Trophoblast cell (in vitro differentiated cells and primary cell): ENCODE measurements at regions not wholly inside any gene's neighbourhood (a gene's known extent, or its start where the extent isn't known, plus 50 kb on each side); places are given as distances from the start of the nearest gene placed in this dataset.

Experiments
- DNase-seq, 2 donors: peaks; one replicate each; pipeline ENCODE4 v3.0.0-alpha.2; 2016
- H2AFZ ChIP-seq: 2 replicates; pipeline ENCODE4 v1.6.1; 2013; ENCODE audit warnings: low read length, moderate library complexity, mild to moderate bottlenecking; ENCODE audit not compliant: insufficient read depth, poor library complexity
- H2AK5ac ChIP-seq: 2 replicates; pipeline ENCODE4 v1.6.1; 2013; ENCODE audit warnings: mild to moderate bottlenecking, low read length
- H2BK120ac ChIP-seq: 2 replicates; pipeline ENCODE4 v1.6.1; 2013; ENCODE audit warnings: low read length, mild to moderate bottlenecking, moderate library complexity; ENCODE audit not compliant: insufficient read depth, poor library complexity
- H2BK12ac ChIP-seq: 2 replicates; pipeline ENCODE4 v1.6.1; 2013; ENCODE audit warnings: mild to moderate bottlenecking, low read length, moderate library complexity
- H2BK5ac ChIP-seq: 2 replicates; pipeline ENCODE4 v1.6.1; 2013; ENCODE audit warnings: low read length, low read depth, moderate library complexity, mild to moderate bottlenecking; ENCODE audit not compliant: poor library complexity
- H3K14ac ChIP-seq: 2 replicates; pipeline ENCODE4 v1.6.1; 2013; ENCODE audit warnings: mild to moderate bottlenecking, low read length
- H3K18ac ChIP-seq: 2 replicates; pipeline ENCODE4 v1.6.1; 2013; ENCODE audit warnings: mild to moderate bottlenecking, low read length
- H3K23ac ChIP-seq: 2 replicates; pipeline ENCODE4 v1.6.1; 2013; ENCODE audit warnings: low read length
- H3K27ac ChIP-seq: 2 replicates; pipeline ENCODE4 v1.5.1; 2013; ENCODE audit warnings: low read depth, mild to moderate bottlenecking, inconsistent platforms, low read length, moderate library complexity
- H3K27me3 ChIP-seq: 2 replicates; pipeline ENCODE4 v1.6.1; 2013; ENCODE audit warnings: inconsistent platforms, mild to moderate bottlenecking, low read length, moderate library complexity; ENCODE audit not compliant: insufficient read depth
- H3K36me3 ChIP-seq, 2 experiments: 1 replicate in 1 of 2; 2 replicates in 1 of 2; pipeline ENCODE4 v1.6.1; 2013; ENCODE audit warnings: low read length in 2 of 2, mild to moderate bottlenecking in 2 of 2, moderate library complexity in 1 of 2; ENCODE audit not compliant: insufficient read depth in 2 of 2, control insufficient read depth in 1 of 2
- H3K4ac ChIP-seq: 2 replicates; pipeline ENCODE4 v1.6.1; 2013; ENCODE audit warnings: low read depth, mild to moderate bottlenecking, low read length, moderate library complexity
- H3K4me1 ChIP-seq, 2 experiments: 1 replicate in 1 of 2; 2 replicates in 1 of 2; pipeline ENCODE4 v1.6.1; 2013; ENCODE audit warnings: low read length in 2 of 2, mild to moderate bottlenecking in 2 of 2, moderate library complexity in 1 of 2; ENCODE audit not compliant: insufficient read depth in 2 of 2, control insufficient read depth in 1 of 2
- H3K4me2 ChIP-seq: 2 replicates; pipeline ENCODE4 v1.6.1; 2013; ENCODE audit warnings: inconsistent platforms, mild to moderate bottlenecking, low read length, moderate library complexity
- H3K4me3 ChIP-seq: 2 replicates; pipeline ENCODE4 v1.5.1; 2013; ENCODE audit warnings: mild to moderate bottlenecking, low read depth, low read length, inconsistent platforms
- H3K79me1 ChIP-seq: one replicate; pipeline ENCODE4 v1.6.1; 2013; ENCODE audit warnings: low read length
- H3K79me2 ChIP-seq: 2 replicates; pipeline ENCODE4 v1.6.1; 2013; ENCODE audit warnings: low read length, mild to moderate bottlenecking; ENCODE audit not compliant: control insufficient read depth, insufficient read depth, poor library complexity
- H3K9ac ChIP-seq: 2 replicates; pipeline ENCODE4 v1.6.1; 2013; ENCODE audit warnings: mild to moderate bottlenecking, low read length
- H3K9me3 ChIP-seq: 2 replicates; pipeline ENCODE4 v1.6.1; 2013; ENCODE audit warnings: low read depth, mild to moderate bottlenecking, control low read depth, inconsistent platforms, low read length; ENCODE audit not compliant: insufficient read depth
- H4K12ac ChIP-seq: 2 replicates; pipeline ENCODE4 v1.6.1; 2013; ENCODE audit warnings: low read depth, mild to moderate bottlenecking, low read length, moderate library complexity
- H4K8ac ChIP-seq: 2 replicates; pipeline ENCODE4 v1.6.1; 2013; ENCODE audit warnings: low read depth, mild to moderate bottlenecking, low read length, moderate library complexity
- H4K91ac ChIP-seq: one replicate; pipeline ENCODE4 v1.6.1; 2013; ENCODE audit warnings: low read depth, mild to moderate bottlenecking, low read length, moderate library complexity
- WGBS: extraction: QIAGEN DNeasy Blood & Tissue Kit; methylation state at CpG from one replicate; pipeline ENCODE4 v1.1.7; 2013; ENCODE audit warnings: missing lambda C conversion rate; ENCODE audit not compliant: insufficient read length, insufficient coverage; ENCODE audit errors: extremely low coverage; 5-methylcytosine and 5-hydroxymethylcytosine counted together

DNA sequence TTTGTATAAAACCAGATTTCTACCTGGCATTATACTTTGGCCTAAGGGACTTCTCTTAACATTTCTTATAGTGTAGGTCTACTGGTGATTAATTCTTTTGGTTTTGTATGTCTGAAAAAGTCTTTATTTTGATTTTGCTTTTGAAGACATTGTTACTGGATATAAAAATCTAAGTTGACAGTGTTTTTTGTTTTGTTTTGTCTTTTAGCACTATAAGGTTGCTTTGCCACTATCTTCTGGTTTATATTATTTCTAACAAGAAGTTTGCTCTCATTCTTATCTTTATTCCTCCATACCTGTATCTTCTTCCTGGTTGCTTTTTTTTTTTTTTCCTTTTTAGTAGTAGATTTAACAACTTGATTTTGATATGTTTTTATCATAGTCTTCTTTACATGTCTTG lies 76.0 kb downstream of the ING2 start:
- H3K9me3 ChIP-seq, result no peaks in the 10 kb centered on the region
- H3K79me2 ChIP-seq, result no peaks in the 10 kb centered on the region
- H2BK5ac ChIP-seq, result no peak overlapping the region
- no peak overlapping the region for H3K23ac ChIP-seq
- no peaks in the 10 kb centered on the region for H3K79me1 ChIP-seq
- H4K91ac ChIP-seq, result no peak overlapping the region
- no peaks in the 10 kb centered on the region for H3K36me3 ChIP-seq
- H3K4me2 ChIP-seq, result no peak overlapping the region
- H3K18ac ChIP-seq, result no peak overlapping the region
- no peak overlapping the region for H2BK12ac ChIP-seq
- H3K4me3 ChIP-seq, result no peak overlapping the region
- H3K27ac ChIP-seq, result no peak overlapping the region
- no peak overlapping the region for H4K8ac ChIP-seq
- H2BK120ac ChIP-seq, result no peak overlapping the region
- no peak overlapping the region for H3K9ac ChIP-seq
- no peak for DNase-seq
- H4K12ac ChIP-seq, result no peak overlapping the region
- H2AFZ ChIP-seq, result no peak overlapping the region
- H3K4ac ChIP-seq, result no peak overlapping the region
- no peaks in the 10 kb centered on the region for H3K27me3 ChIP-seq
- H3K14ac ChIP-seq, result no peak overlapping the region
- H3K4me1 ChIP-seq, result no peaks in the 10 kb centered on the region
- no peak overlapping the region for H2AK5ac ChIP-seq

DNA sequence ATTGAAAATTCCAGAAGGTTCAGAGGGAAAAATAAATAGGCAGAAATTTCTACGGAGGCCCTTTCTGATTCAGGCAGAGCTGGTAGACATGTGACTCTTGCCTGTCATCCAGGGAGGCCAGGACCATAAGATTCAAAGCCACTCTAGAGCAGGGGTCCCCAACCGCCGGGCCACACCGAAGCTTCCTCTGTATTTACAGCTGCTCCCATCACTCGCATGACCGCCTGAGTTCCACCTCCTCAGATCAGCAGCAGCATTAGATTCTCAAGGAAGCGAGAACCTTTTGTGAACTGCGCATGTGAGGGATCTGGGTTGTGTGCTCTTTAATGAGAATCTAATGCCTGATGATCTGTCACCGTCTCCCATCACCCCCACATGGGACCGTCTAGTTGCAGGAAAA lies 72.2 kb downstream of the RWDD4 start:
- Histone ChIP-seq H3K14ac (no peak overlapping the region), H3K9me3 (no peaks in the 10 kb centered on the region), H3K36me3 (no peaks in the 10 kb centered on the region), H3K4ac (no peak overlapping the region), H2BK5ac (no peak overlapping the region), H3K4me2 (no peak overlapping the region), H4K91ac (no peak overlapping the region), H3K23ac (no peak overlapping the region), H2BK12ac (no peak overlapping the region), H3K79me1 (no peaks in the 10 kb centered on the region), H2BK120ac (no peak overlapping the region), H3K79me2 (no peaks in the 10 kb centered on the region), H3K4me1 (no peaks in the 10 kb centered on the region), H2AK5ac (no peak overlapping the region), H3K18ac (no peak overlapping the region), H4K12ac (no peak overlapping the region), H3K27me3 (no peaks in the 10 kb centered on the region), H2AFZ (no peak overlapping the region), H3K4me3 (no peak overlapping the region), H3K27ac (no peak overlapping the region), H3K9ac (no peak overlapping the region), H4K8ac (no peak overlapping the region)
- no peak for DNase-seq
- no CpG with 5 or more reads among the region's 10 CpGs for WGBS

DNA sequence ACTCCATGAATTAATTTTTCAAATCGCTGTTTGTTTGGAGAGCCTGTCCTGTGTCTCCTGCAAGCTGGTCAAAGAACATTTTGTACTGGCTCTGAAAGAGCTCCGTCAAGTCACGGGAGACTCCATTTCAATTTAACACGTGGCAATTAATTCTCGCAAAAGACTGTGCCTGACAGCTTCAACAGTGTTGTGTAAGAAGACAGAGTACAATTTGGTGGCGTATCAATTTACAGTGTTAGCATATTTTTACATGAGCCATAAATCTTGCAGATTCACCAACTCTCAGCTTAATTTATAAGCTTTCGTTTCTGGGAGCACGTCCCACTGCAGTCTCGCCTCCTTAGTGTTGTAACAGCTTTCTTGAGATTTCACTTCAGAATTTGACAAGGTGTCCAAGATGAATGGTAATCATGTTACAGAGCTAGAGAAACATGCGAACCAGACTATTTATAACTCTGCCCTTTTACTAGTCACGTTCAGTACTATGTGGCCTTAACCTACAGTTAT lies 70.8 kb downstream of the RWDD4 start:
- H3K27me3 ChIP-seq, result no peaks in the 10 kb centered on the region
- H2AK5ac ChIP-seq, result no peak overlapping the region
- no peak overlapping the region for H4K12ac ChIP-seq
- no peak for DNase-seq
- no peak overlapping the region for H2BK5ac ChIP-seq
- H3K9ac ChIP-seq, result no peak overlapping the region
- no peak overlapping the region for H3K4ac ChIP-seq
- no peak overlapping the region for H2AFZ ChIP-seq
- H3K14ac ChIP-seq, result no peak overlapping the region
- no peaks in the 10 kb centered on the region for H3K4me1 ChIP-seq
- no peak overlapping the region for H3K23ac ChIP-seq
- H3K36me3 ChIP-seq, result no peaks in the 10 kb centered on the region
- no CpG with 5 or more reads among the region's 11 CpGs for WGBS
- H3K9me3 ChIP-seq, result no peaks in the 10 kb centered on the region
- H2BK12ac ChIP-seq, result no peak overlapping the region
- H4K91ac ChIP-seq, result no peak overlapping the region
- H3K79me1 ChIP-seq, result no peaks in the 10 kb centered on the region
- H3K27ac ChIP-seq, result no peak overlapping the region
- H3K4me2 ChIP-seq, result no peak overlapping the region
- no peak overlapping the region for H2BK120ac ChIP-seq
- H3K4me3 ChIP-seq, result no peak overlapping the region
- no peaks in the 10 kb centered on the region for H3K79me2 ChIP-seq
- no peak overlapping the region for H4K8ac ChIP-seq
- no peak overlapping the region for H3K18ac ChIP-seq

DNA sequence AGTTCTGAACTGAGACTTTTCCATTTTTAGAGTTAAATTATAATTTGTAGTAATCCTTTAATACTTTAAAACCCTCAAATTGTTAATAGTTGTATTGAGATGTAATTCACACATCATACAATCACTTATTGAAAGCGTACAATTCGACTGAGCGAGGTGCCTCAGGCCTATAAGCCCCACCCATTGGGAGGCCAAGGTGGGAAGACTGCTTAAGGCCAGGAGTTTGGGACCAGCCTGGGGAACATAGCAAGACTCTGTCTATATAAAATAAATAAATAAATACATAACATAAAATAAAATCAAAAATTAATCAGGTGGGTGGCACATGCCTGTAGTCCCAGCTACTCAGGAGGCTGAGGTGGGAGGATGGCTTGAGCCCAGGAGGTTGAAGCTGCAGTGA lies 70.3 kb downstream of the RWDD4 start:
- Histone ChIP-seq H4K8ac (no peak overlapping the region), H3K79me2 (no peaks in the 10 kb centered on the region), H3K4me2 (no peak overlapping the region), H4K91ac (no peak overlapping the region), H4K12ac (no peak overlapping the region), H3K36me3 (no peaks in the 10 kb centered on the region), H3K14ac (no peak overlapping the region), H3K4me1 (no peaks in the 10 kb centered on the region), H2BK120ac (no peak overlapping the region), H3K9ac (no peak overlapping the region), H3K27me3 (no peaks in the 10 kb centered on the region), H3K79me1 (no peaks in the 10 kb centered on the region), H2AK5ac (no peak overlapping the region), H3K4ac (no peak overlapping the region), H3K4me3 (no peak overlapping the region), H3K9me3 (no peaks in the 10 kb centered on the region), H2BK5ac (no peak overlapping the region), H3K18ac (no peak overlapping the region), H3K27ac (no peak overlapping the region), H2BK12ac (no peak overlapping the region), H3K23ac (no peak overlapping the region), H2AFZ (no peak overlapping the region)
- no CpG with 5 or more reads among the region's 3 CpGs for whole genome bisulfite sequencing
- no peak for DNase-seq
